Stomach (tissue), 4 donors: ENCODE measurements at regions not wholly inside any gene's neighbourhood (a gene's known extent, or its start where the extent isn't known, plus 50 kb on each side); places are given as distances from the start of the nearest gene placed in this dataset.
"Not testable (repeated sequence)": the region's sequence is repeated elsewhere in the genome, so short reads cannot be mapped to it uniquely, and the experiment has no call there.

Experiments used
- CTCF ChIP-seq, 7 experiments: fragments of 450-650 bp in 4 of 7; fragments of 200-600 bp in 3 of 7; sonication (generic) in 3 of 7; IDR thresholded peaks; one replicate each; pipeline ENCODE4 v1.5.1; 2016 to 2019; ENCODE audit warnings: antibody characterized with exemption in 7 of 7, control low read depth in 2 of 7, mild to moderate bottlenecking in 1 of 7
- POLR2A ChIP-seq, 4 donors: fragments of 450-650 bp; IDR thresholded peaks; one replicate each; pipeline ENCODE4 v1.6.1; 2016; ENCODE audit warnings: antibody characterized with exemption in 4 of 4, control low read depth in 2 of 4, mild to moderate bottlenecking in 1 of 4, moderate library complexity in 1 of 4
- POLR2AphosphoS5 ChIP-seq, 3 donors: sonication (generic); formaldehyde crosslinking; IDR thresholded peaks; one replicate each; pipeline ENCODE4 v1.6.1; 2016; ENCODE audit warnings: antibody characterized with exemption in 3 of 3

- not testable (repeated sequence) for TF ChIP-seq POLR2A, CTCF, POLR2AphosphoS5 (IDR thresholded peaks at IDR 0.05)
Observed at GRCh38 chr4:158418679-158419078, 103.0 kb upstream of the RXFP1 start.
